HL-60 (cell line): ENCODE measurements at regions not wholly inside any gene's neighbourhood (a gene's known extent, or its start where the extent isn't known, plus 50 kb on each side); places are given as distances from the start of the nearest gene placed in this dataset.

Experiments
- CTCF ChIP-seq: IDR thresholded peaks from one replicate; pipeline ENCODE4 v1.5.1; 2011; ENCODE audit warnings: low read length, control low read depth, inconsistent platforms; ENCODE audit not compliant: insufficient read depth
- POLR2AphosphoS5 ChIP-seq: IDR thresholded peaks from 2 replicates; pipeline ENCODE4 v1.6.1; 2012; ENCODE audit warnings: low read depth
- SPI1 ChIP-seq: IDR thresholded peaks from 2 replicates; pipeline ENCODE4 v1.6.1; 2012; ENCODE audit warnings: low read depth, mild to moderate bottlenecking, borderline replicate concordance
- TF ChIP-seq, protein P1 (sequence below): IDR thresholded peaks from 2 replicates; pipeline ENCODE4 v1.6.1; 2012; ENCODE audit warnings: low read depth; ENCODE audit not compliant: insufficient replicate concordance

DNA sequence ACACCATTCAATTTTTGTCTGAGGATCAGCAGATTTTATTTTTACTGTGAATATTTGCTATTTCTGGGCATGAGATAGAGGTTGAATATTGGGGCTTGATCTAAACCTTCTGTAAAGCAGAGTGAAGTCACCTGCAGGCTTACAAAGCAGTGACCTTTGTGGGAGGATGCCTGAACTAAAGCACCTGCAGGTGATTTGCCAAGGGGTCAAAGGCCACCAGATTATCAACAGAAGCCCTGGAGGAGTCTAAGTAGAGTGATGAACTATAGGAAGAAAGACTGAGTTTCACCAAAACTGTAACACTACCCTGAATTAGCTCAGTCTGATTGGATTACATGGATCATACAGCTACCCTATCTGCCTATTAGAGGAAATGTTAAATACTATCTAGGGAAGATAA, 144.3 kb upstream of the PRLR start:
- TF ChIP-seq CTCF (no peak), POLR2AphosphoS5 (no peak), SPI1 (no peak)
- TF ChIP-seq, protein P1, sequence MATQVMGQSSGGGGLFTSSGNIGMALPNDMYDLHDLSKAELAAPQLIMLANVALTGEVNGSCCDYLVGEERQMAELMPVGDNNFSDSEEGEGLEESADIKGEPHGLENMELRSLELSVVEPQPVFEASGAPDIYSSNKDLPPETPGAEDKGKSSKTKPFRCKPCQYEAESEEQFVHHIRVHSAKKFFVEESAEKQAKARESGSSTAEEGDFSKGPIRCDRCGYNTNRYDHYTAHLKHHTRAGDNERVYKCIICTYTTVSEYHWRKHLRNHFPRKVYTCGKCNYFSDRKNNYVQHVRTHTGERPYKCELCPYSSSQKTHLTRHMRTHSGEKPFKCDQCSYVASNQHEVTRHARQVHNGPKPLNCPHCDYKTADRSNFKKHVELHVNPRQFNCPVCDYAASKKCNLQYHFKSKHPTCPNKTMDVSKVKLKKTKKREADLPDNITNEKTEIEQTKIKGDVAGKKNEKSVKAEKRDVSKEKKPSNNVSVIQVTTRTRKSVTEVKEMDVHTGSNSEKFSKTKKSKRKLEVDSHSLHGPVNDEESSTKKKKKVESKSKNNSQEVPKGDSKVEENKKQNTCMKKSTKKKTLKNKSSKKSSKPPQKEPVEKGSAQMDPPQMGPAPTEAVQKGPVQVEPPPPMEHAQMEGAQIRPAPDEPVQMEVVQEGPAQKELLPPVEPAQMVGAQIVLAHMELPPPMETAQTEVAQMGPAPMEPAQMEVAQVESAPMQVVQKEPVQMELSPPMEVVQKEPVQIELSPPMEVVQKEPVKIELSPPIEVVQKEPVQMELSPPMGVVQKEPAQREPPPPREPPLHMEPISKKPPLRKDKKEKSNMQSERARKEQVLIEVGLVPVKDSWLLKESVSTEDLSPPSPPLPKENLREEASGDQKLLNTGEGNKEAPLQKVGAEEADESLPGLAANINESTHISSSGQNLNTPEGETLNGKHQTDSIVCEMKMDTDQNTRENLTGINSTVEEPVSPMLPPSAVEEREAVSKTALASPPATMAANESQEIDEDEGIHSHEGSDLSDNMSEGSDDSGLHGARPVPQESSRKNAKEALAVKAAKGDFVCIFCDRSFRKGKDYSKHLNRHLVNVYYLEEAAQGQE = no peak
